ENCODE measurements at regions not wholly inside any gene's neighbourhood (a gene's known extent, or its start where the extent isn't known, plus 50 kb on each side); places are given as distances from the start of the nearest gene placed in this dataset.

DNA sequence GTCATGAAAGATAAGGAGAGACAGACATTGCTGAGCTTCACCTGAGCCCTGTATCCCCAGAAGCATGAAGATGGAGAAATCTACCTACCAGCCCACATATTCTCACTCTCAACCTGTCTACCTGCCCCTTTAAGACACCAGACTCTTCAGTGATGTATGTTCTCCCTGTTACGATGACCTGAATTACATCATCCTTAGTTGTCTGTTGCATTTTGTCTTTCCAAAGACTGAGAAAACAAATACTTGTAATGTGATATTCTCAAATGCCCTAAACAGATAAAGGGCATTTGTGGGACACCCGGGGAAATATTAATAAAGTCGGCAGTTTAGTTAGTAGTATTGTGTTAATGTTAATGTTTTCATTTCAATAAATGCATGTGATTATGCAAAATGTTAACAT lies 305.8 kb upstream of the IGFBP3 start:
- ChIA-PET POLR2A (no interaction called here), CTCF (no interaction called here)
- TF ChIP-seq ZNF425 (CRISPR knock-in tag; conservative IDR thresholded peaks at IDR 0.05) (no peak), ELF4 (CRISPR knock-in tag; IDR thresholded peaks at IDR 0.05; ENCODE audit: low read depth) (no peak), ETV6 (CRISPR knock-in tag; IDR thresholded peaks at IDR 0.05) (no peak), ESRRA (CRISPR knock-in tag; IDR thresholded peaks at IDR 0.05; ENCODE audit: borderline replicate concordance) (no peak), SMAD4 (CRISPR knock-in tag; IDR thresholded peaks at IDR 0.05) (no peak), ZNF219 (CRISPR knock-in tag; IDR thresholded peaks at IDR 0.05; ENCODE audit: borderline replicate concordance) (no peak), USF2 (CRISPR knock-in tag; IDR thresholded peaks at IDR 0.05) (no peak), GTF2I (CRISPR knock-in tag; conservative IDR thresholded peaks at IDR 0.05) (no peak), KAT7 (CRISPR knock-in tag; IDR thresholded peaks at IDR 0.05; ENCODE audit: borderline replicate concordance) (no peak), RORB (CRISPR knock-in tag; IDR thresholded peaks at IDR 0.05) (no peak), E2F5 (CRISPR knock-in tag; IDR thresholded peaks at IDR 0.05) (no peak), EMX1 (CRISPR knock-in tag; IDR thresholded peaks at IDR 0.05) (no peak), TCF7 (CRISPR knock-in tag; IDR thresholded peaks at IDR 0.05; ENCODE audit: low read depth) (no peak), NR1H2 (CRISPR knock-in tag; IDR thresholded peaks at IDR 0.05) (no peak), ZNF423 (CRISPR knock-in tag; IDR thresholded peaks at IDR 0.05) (no peak), OVOL2 (CRISPR knock-in tag; IDR thresholded peaks at IDR 0.05; ENCODE audit: borderline replicate concordance) (no peak), FOXP4 (CRISPR knock-in tag; IDR thresholded peaks at IDR 0.05) (no peak)
- TF ChIP-seq, protein P1, sequence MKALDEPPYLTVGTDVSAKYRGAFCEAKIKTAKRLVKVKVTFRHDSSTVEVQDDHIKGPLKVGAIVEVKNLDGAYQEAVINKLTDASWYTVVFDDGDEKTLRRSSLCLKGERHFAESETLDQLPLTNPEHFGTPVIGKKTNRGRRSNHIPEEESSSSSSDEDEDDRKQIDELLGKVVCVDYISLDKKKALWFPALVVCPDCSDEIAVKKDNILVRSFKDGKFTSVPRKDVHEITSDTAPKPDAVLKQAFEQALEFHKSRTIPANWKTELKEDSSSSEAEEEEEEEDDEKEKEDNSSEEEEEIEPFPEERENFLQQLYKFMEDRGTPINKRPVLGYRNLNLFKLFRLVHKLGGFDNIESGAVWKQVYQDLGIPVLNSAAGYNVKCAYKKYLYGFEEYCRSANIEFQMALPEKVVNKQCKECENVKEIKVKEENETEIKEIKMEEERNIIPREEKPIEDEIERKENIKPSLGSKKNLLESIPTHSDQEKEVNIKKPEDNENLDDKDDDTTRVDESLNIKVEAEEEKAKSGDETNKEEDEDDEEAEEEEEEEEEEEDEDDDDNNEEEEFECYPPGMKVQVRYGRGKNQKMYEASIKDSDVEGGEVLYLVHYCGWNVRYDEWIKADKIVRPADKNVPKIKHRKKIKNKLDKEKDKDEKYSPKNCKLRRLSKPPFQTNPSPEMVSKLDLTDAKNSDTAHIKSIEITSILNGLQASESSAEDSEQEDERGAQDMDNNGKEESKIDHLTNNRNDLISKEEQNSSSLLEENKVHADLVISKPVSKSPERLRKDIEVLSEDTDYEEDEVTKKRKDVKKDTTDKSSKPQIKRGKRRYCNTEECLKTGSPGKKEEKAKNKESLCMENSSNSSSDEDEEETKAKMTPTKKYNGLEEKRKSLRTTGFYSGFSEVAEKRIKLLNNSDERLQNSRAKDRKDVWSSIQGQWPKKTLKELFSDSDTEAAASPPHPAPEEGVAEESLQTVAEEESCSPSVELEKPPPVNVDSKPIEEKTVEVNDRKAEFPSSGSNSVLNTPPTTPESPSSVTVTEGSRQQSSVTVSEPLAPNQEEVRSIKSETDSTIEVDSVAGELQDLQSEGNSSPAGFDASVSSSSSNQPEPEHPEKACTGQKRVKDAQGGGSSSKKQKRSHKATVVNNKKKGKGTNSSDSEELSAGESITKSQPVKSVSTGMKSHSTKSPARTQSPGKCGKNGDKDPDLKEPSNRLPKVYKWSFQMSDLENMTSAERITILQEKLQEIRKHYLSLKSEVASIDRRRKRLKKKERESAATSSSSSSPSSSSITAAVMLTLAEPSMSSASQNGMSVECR (CRISPR knock-in tag; IDR thresholded peaks at IDR 0.05; ENCODE audit: borderline replicate concordance): no peak
- TF ChIP-seq, protein P2, sequence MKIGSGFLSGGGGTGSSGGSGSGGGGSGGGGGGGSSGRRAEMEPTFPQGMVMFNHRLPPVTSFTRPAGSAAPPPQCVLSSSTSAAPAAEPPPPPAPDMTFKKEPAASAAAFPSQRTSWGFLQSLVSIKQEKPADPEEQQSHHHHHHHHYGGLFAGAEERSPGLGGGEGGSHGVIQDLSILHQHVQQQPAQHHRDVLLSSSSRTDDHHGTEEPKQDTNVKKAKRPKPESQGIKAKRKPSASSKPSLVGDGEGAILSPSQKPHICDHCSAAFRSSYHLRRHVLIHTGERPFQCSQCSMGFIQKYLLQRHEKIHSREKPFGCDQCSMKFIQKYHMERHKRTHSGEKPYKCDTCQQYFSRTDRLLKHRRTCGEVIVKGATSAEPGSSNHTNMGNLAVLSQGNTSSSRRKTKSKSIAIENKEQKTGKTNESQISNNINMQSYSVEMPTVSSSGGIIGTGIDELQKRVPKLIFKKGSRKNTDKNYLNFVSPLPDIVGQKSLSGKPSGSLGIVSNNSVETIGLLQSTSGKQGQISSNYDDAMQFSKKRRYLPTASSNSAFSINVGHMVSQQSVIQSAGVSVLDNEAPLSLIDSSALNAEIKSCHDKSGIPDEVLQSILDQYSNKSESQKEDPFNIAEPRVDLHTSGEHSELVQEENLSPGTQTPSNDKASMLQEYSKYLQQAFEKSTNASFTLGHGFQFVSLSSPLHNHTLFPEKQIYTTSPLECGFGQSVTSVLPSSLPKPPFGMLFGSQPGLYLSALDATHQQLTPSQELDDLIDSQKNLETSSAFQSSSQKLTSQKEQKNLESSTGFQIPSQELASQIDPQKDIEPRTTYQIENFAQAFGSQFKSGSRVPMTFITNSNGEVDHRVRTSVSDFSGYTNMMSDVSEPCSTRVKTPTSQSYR (CRISPR knock-in tag; IDR thresholded peaks at IDR 0.05): no peak
- TF ChIP-seq, protein P3, sequence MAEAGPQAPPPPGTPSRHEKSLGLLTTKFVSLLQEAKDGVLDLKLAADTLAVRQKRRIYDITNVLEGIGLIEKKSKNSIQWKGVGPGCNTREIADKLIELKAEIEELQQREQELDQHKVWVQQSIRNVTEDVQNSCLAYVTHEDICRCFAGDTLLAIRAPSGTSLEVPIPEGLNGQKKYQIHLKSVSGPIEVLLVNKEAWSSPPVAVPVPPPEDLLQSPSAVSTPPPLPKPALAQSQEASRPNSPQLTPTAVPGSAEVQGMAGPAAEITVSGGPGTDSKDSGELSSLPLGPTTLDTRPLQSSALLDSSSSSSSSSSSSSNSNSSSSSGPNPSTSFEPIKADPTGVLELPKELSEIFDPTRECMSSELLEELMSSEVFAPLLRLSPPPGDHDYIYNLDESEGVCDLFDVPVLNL (CRISPR knock-in tag; IDR thresholded peaks at IDR 0.05; ENCODE audit: borderline replicate concordance, low read depth): no peak
- peaks cover 6% of the 10 kb centered on the region for H3K4me1 Mint-ChIP-seq
- no peak overlapping the region for H3K4me3 Mint-ChIP-seq
- H3K27me3 Mint-ChIP-seq (ENCODE audit: low read depth): no peaks in the 10 kb centered on the region
- peaks cover 8% of the 10 kb centered on the region for H3K9me3 Mint-ChIP-seq
- H3K36me3 Mint-ChIP-seq: no peaks in the 10 kb centered on the region
- no peak overlapping the region for H3K27ac Mint-ChIP-seq
- ATAC-seq (no peak), DNase-seq (ENCODE audit: low spot score) (no peak)
